Muscle layer of colon (tissue), 2 donors: ENCODE measurements at regions not wholly inside any gene's neighbourhood (a gene's known extent, or its start where the extent isn't known, plus 50 kb on each side); places are given as distances from the start of the nearest gene placed in this dataset.

Experiments used
- H3K27ac ChIP-seq: one replicate; pipeline ENCODE4 v1.7.0; 2013; ENCODE audit warnings: low read depth, mild to moderate bottlenecking, low read length, moderate library complexity
- H3K27me3 ChIP-seq, 2 donors: one replicate each; pipeline ENCODE4 v1.7.0; 2013; ENCODE audit warnings: low read length in 2 of 2, mild to moderate bottlenecking in 2 of 2; ENCODE audit not compliant: insufficient read depth in 2 of 2, control insufficient read depth in 1 of 2
- H3K36me3 ChIP-seq: one replicate; pipeline ENCODE4 v1.7.0; 2013; ENCODE audit warnings: mild to moderate bottlenecking, low read length; ENCODE audit not compliant: insufficient read depth
- H3K4me1 ChIP-seq: one replicate; pipeline ENCODE4 v1.7.0; 2013; ENCODE audit warnings: mild to moderate bottlenecking, low read length; ENCODE audit not compliant: insufficient read depth
- H3K4me3 ChIP-seq, 2 donors: one replicate each; pipeline ENCODE4 v1.7.0; 2013; ENCODE audit warnings: low read length in 2 of 2, low read depth in 1 of 2, mild to moderate bottlenecking in 1 of 2, moderate library complexity in 1 of 2
- H3K9ac ChIP-seq: one replicate; pipeline ENCODE4 v1.7.0; 2013; ENCODE audit warnings: low read length
- H3K9me3 ChIP-seq: one replicate; pipeline ENCODE4 v1.7.0; 2013; ENCODE audit warnings: mild to moderate bottlenecking, low read length
- donor health status: abdominal sarcoma.
- donor health status: Adenocarcinoma of cecum.

GRCh38 chr17:36825113-36825512 lies 112.2 kb upstream of the LHX1 start:
- no peaks in the 10 kb centered on the region for H3K4me1 ChIP-seq
- no peak overlapping the region for H3K27ac ChIP-seq
- H3K9ac ChIP-seq: no peak overlapping the region
- H3K27me3 ChIP-seq: peaks cover 13 to 14% of the 10 kb centered on the region in 2 donors
- no peaks in the 10 kb centered on the region for H3K9me3 ChIP-seq
- H3K36me3 ChIP-seq: no peaks in the 10 kb centered on the region
- no peak overlapping the region for H3K4me3 ChIP-seq

- no peak overlapping the region for H3K9ac ChIP-seq
- H3K4me1 ChIP-seq: no peaks in the 10 kb centered on the region
- H3K4me3 ChIP-seq: no peak overlapping the region
- H3K9me3 ChIP-seq: no peaks in the 10 kb centered on the region
- H3K27ac ChIP-seq: no peak overlapping the region
- no peaks in the 10 kb centered on the region for H3K36me3 ChIP-seq
- peaks cover 13 to 14% of the 10 kb centered on the region in 2 donors for H3K27me3 ChIP-seq
Observed at GRCh38 chr17:36825521-36825920, 111.8 kb upstream of the LHX1 start.

DNA sequence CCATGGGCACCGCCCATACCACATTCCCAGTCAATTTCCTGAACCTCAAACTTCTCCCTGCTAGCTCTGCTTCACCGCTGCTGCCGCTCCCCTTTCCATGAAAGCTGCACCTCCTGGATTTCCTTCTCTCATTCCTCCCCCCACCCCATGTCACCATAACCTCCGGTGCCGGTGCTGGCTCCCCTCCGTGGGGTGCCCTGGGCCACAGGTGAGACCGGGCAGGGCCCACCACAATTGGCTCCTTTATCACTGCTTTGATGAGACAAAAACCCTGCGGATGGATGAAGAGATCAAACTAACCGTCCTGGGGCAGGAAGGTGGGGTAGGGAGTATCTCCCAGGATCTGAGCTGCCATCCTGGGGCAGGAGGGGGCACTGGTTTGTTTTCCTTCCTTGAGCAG lies 111.3 kb upstream of the LHX1 start:
- Histone ChIP-seq H3K4me1 (no peaks in the 10 kb centered on the region), H3K27me3 (peaks cover 13 to 14% of the 10 kb centered on the region in 2 donors), H3K27ac (no peak overlapping the region), H3K9me3 (no peaks in the 10 kb centered on the region), H3K36me3 (no peaks in the 10 kb centered on the region), H3K4me3 (no peak overlapping the region), H3K9ac (no peak overlapping the region)

GRCh38 chr17:36827081-36827480 lies 110.2 kb upstream of the LHX1 start:
- no peak overlapping the region for H3K27ac ChIP-seq
- H3K9me3 ChIP-seq: no peaks in the 10 kb centered on the region
- H3K27me3 ChIP-seq: peaks cover 11 to 13% of the 10 kb centered on the region in 2 donors
- H3K9ac ChIP-seq: no peak overlapping the region
- no peaks in the 10 kb centered on the region for H3K4me1 ChIP-seq
- H3K4me3 ChIP-seq: no peak overlapping the region
- no peaks in the 10 kb centered on the region for H3K36me3 ChIP-seq

DNA sequence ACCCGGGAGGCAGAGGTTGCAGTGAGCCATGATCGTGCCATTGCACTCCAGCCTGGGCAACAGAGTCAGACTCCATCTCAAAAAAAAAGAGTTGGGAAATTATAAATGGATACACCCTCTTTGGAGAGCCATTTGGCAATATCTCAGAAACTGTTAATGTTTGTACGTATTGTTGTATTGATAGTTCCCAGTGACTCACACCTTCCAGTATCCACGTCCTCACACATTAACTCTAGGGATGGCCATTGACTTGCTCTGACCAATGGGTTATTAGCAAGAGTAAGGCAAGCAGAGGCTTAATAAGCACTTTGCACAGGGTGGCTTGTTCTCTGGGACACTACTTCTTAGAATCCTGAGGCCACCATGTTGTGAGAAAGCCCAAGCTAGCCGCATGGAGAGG lies 107.6 kb upstream of the LHX1 start:
- H3K4me1 ChIP-seq: no peaks in the 10 kb centered on the region
- H3K9ac ChIP-seq: no peak overlapping the region
- H3K27ac ChIP-seq: no peak overlapping the region
- H3K36me3 ChIP-seq: no peaks in the 10 kb centered on the region
- no peak overlapping the region for H3K4me3 ChIP-seq
- H3K9me3 ChIP-seq: no peaks in the 10 kb centered on the region
- H3K27me3 ChIP-seq: peaks cover 10 to 13% of the 10 kb centered on the region in 2 donors

DNA sequence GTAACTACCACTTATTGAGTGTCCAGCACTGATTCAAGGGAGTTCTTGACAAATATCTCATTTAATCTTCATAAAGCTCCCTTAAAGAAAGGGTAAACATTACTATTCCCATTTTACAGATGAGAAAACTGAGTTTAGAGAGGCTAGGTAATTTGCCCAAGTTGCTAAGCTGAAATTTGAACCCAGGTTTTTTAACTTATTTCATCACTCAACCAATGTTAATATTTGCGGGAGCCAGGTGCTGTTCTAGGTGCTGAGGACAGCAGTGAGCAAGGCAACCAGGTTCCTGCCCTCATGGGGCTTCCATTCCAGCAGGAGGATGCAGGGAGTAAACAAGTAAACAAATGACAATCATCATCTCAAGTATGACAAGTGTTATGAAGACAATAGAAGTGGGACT lies 104.0 kb upstream of the LHX1 start:
- Histone ChIP-seq H3K27ac (no peak overlapping the region), H3K9ac (no peak overlapping the region), H3K9me3 (no peaks in the 10 kb centered on the region), H3K27me3 (no peaks in the 10 kb centered on the region), H3K36me3 (no peaks in the 10 kb centered on the region), H3K4me3 (no peak overlapping the region), H3K4me1 (no peaks in the 10 kb centered on the region)

GRCh38 chr17:36835036-36835435 lies 102.2 kb upstream of the LHX1 start:
- H3K27ac ChIP-seq: no peak overlapping the region
- no peaks in the 10 kb centered on the region for H3K27me3 ChIP-seq
- H3K36me3 ChIP-seq: no peaks in the 10 kb centered on the region
- H3K9me3 ChIP-seq: no peaks in the 10 kb centered on the region
- H3K4me1 ChIP-seq: no peaks in the 10 kb centered on the region
- no peak overlapping the region for H3K4me3 ChIP-seq
- H3K9ac ChIP-seq: no peak overlapping the region

- H3K27ac ChIP-seq: no peak overlapping the region
- no peaks in the 10 kb centered on the region for H3K9me3 ChIP-seq
- no peaks in the 10 kb centered on the region for H3K4me1 ChIP-seq
- no peak overlapping the region for H3K9ac ChIP-seq
- peaks cover 0 to 4% of the 10 kb centered on the region in 2 donors for H3K27me3 ChIP-seq
- H3K4me3 ChIP-seq: no peak overlapping the region
- no peaks in the 10 kb centered on the region for H3K36me3 ChIP-seq
Observed at GRCh38 chr17:36837195-36837938, 99.9 kb upstream of the LHX1 start.

DNA sequence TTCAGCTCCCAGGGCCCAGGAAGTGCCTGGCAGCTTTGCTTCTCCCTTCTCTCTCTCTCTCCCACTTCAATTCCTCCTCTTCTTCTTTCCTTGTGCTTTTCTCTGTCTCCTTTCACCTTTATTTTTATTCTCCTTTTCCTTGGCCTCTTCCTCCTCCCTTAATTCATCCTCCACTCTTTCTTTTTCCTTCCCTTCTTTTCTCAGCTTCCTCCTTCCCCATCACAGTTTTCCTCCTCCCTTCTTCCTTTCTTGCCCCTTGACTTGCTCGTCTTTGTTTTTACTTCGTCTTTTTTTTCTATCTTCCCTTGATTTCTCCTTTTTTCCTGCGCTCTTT lies 99.4 kb upstream of the LHX1 start:
- Histone ChIP-seq H3K27me3 (peaks cover 0 to 4% of the 10 kb centered on the region in 2 donors), H3K9ac (no peak overlapping the region), H3K9me3 (no peaks in the 10 kb centered on the region), H3K27ac (no peak overlapping the region), H3K4me1 (no peaks in the 10 kb centered on the region), H3K36me3 (no peaks in the 10 kb centered on the region), H3K4me3 (no peak overlapping the region)

DNA sequence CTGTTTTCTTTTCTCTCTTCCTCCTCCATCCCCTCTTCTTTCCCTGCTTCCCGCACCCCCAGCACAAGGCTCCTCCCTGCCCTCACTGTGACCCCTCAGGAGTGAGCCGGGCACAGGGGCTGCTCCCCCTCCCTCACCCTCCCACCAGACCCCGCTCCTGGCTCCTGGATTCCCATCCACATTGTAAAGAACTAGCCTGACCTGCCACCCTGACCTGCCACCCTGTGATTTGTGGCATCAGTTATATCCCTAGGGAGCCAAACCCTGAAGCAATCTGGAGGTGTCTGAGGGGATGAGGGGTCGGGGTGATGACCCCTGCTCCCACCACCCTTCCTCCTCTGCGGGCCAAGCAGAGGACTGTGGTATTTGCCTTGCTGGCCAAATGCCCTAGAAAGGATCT lies 98.0 kb upstream of the LHX1 start:
- no peaks in the 10 kb centered on the region for H3K36me3 ChIP-seq

DNA sequence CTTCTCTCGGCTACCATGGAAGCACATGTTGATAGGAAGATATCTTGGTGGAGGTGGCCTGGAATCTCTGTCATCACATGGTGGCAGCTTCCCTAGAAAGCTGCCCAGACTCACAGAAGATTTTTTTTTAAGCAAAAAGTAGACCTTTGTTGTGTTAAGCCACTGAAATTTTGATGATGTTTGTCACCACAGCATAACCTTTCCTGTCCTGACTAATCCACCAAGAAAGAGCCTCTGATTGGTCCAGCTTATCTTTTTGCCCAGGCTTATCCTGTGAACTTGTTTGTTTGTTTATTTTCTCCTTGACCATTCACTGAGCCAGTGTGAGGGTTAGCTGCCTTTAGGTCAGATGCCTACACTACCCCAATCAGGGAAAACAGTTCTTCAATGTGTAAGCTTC lies 96.5 kb upstream of the LHX1 start:
- Histone ChIP-seq H3K9me3 (no peaks in the 10 kb centered on the region), H3K36me3 (no peaks in the 10 kb centered on the region), H3K27ac (no peak overlapping the region), H3K4me3 (no peak overlapping the region), H3K9ac (no peak overlapping the region), H3K4me1 (no peaks in the 10 kb centered on the region), H3K27me3 (peaks cover 6 to 7% of the 10 kb centered on the region in 2 donors)

More for the DNA sequence above, 98.0 kb upstream of the LHX1 start:
- Histone ChIP-seq H3K4me1 (no peaks in the 10 kb centered on the region), H3K27me3 (peaks cover under 1 to 7% of the 10 kb centered on the region in 2 donors), H3K4me3 (no peak overlapping the region), H3K9ac (no peak overlapping the region), H3K9me3 (no peaks in the 10 kb centered on the region), H3K27ac (no peak overlapping the region)

DNA sequence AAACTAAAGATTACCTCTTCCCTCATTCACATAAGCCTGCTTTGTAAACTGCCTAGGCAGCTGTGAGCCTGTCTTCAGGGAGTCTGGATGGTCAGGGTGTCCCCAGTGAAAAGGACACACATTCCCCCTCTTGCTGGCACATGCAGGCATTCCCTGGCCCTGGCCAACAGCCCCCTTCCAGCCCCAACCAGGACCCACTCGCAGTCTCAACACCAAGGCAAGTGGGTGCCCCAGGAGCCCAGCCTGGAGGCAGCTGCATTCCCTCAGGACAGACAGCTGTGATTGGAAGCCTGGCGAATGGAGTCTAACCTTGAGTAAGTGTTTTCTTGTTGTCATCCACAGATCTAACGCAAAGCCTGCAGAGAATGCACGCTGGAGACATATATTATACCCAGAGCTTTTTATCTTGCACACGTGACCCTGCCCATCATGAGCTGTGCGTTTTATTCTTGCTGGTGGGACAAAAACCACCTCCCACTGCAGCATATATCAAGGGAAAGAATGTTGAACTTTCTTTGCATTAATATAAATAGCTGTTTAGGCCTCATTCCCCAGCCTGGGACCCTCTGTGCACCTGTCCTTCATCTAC lies 95.0 kb upstream of the LHX1 start:
- Histone ChIP-seq H3K36me3 (no peaks in the 10 kb centered on the region), H3K27ac (no peak overlapping the region), H3K27me3 (peaks cover 6 to 11% of the 10 kb centered on the region in 2 donors), H3K9me3 (no peaks in the 10 kb centered on the region), H3K4me1 (no peaks in the 10 kb centered on the region), H3K4me3 (no peak overlapping the region), H3K9ac (no peak overlapping the region)
